ENCODE measurements at regions not wholly inside any gene's neighbourhood (a gene's known extent, or its start where the extent isn't known, plus 50 kb on each side); places are given as distances from the start of the nearest gene placed in this dataset.

GRCh38 chr9:80554301-80554700 is 982.5 kb downstream of the TLE4 start:
- TF ChIP-seq CTCF (IDR thresholded peaks at IDR 0.05) = no peak
- no peak for TF ChIP-seq TCF7L2 (IDR thresholded peaks at IDR 0.05; ENCODE audit: low read depth, low read length)
- no peak for TF ChIP-seq POLR2AphosphoS5 (IDR thresholded peaks at IDR 0.05; ENCODE audit: low read depth, low read length)

Measured in Panc1 (cell line).